CD4-positive, alpha-beta memory T cell (primary cell): ENCODE measurements at regions not wholly inside any gene's neighbourhood (a gene's known extent, or its start where the extent isn't known, plus 50 kb on each side); places are given as distances from the start of the nearest gene placed in this dataset.

Source experiments
- CTCF ChIA-PET: fragments of 350-600 bp; sonication (Branson Sonifier 250); formaldehyde crosslinking; loops from one replicate; lab custom pipeline; 2021; ENCODE audit warnings: inconsistent platforms; ENCODE audit not compliant: partially characterized antibody; lab: Charles Lee
- POLR2A ChIA-PET: fragments of 350-600 bp; sonication (Branson Sonifier 250); formaldehyde crosslinking; loops from one replicate; lab custom pipeline; 2021; ENCODE audit not compliant: partially characterized antibody; lab: Charles Lee
- DNase-seq, 5 donors: peaks; one replicate each; pipeline versions ENCODE4 v3.0.0 to v3.0.0-alpha.2; 2020 to 2022; ENCODE audit warnings: mixed read lengths in 1 of 5
- H3K27ac ChIP-seq: one replicate; pipeline ENCODE4 v1.7.0; 2013; ENCODE audit warnings: low read depth, low read length
- H3K27me3 ChIP-seq: 2 replicates; pipeline ENCODE4 v1.7.0; 2013; ENCODE audit warnings: mild to moderate bottlenecking, low read length, moderate library complexity; ENCODE audit not compliant: insufficient read depth
- H3K36me3 ChIP-seq: 2 replicates; pipeline ENCODE4 v1.7.0; 2013; ENCODE audit warnings: mild to moderate bottlenecking, low read length, moderate library complexity; ENCODE audit not compliant: insufficient read depth
- H3K4me1 ChIP-seq: 2 replicates; pipeline ENCODE4 v1.7.0; 2013; ENCODE audit warnings: mild to moderate bottlenecking, low read length, moderate library complexity; ENCODE audit not compliant: insufficient read depth
- H3K4me3 ChIP-seq, 2 donors: one replicate each; pipeline ENCODE4 v1.7.0; 2013; ENCODE audit warnings: low read length in 2 of 2, mild to moderate bottlenecking in 1 of 2
- H3K9me3 ChIP-seq, 2 donors: one replicate each; pipeline ENCODE4 v1.7.0; 2013; ENCODE audit warnings: low read length in 2 of 2, control low read depth in 1 of 2; ENCODE audit not compliant: control insufficient read depth in 1 of 2
- H3K27ac Mint-ChIP-seq, 7 donors: one replicate each; pipeline ENCODE4 v1.8.0; 2020 to 2021; ENCODE audit warnings: mixed read lengths in 7 of 7, mild to moderate bottlenecking in 6 of 7, inconsistent platforms in 3 of 7, moderate library complexity in 3 of 7
- H3K27me3 Mint-ChIP-seq, 2 donors: one replicate each; pipeline ENCODE4 v1.8.0; 2020 to 2021; ENCODE audit warnings: mixed read lengths in 2 of 2
- H3K36me3 Mint-ChIP-seq, 2 donors: one replicate each; pipeline ENCODE4 v1.8.0; 2020 to 2021; ENCODE audit warnings: mixed read lengths in 2 of 2, inconsistent platforms in 1 of 2, mild to moderate bottlenecking in 1 of 2
- H3K4me1 Mint-ChIP-seq, 4 donors: one replicate each; pipeline ENCODE4 v1.8.0; 2020 to 2021; ENCODE audit warnings: mixed read lengths in 4 of 4, mild to moderate bottlenecking in 1 of 4
- H3K4me3 Mint-ChIP-seq, 8 donors: one replicate each; pipeline ENCODE4 v1.8.0; 2020 to 2021; ENCODE audit warnings: mixed read lengths in 8 of 8, mild to moderate bottlenecking in 7 of 8, moderate library complexity in 6 of 8, inconsistent platforms in 3 of 8
- H3K9me3 Mint-ChIP-seq, 8 donors: one replicate each; pipeline ENCODE4 v1.8.0; 2020 to 2021; ENCODE audit warnings: mixed read lengths in 8 of 8, mild to moderate bottlenecking in 5 of 8, inconsistent platforms in 3 of 8, moderate library complexity in 1 of 8
- intact Hi-C: fragments of 100-400 bp; cut with micrococcal nuclease; formaldehyde crosslinking; loops from one replicate; pipeline ENCODE4 v1.15.1; 2023

DNA sequence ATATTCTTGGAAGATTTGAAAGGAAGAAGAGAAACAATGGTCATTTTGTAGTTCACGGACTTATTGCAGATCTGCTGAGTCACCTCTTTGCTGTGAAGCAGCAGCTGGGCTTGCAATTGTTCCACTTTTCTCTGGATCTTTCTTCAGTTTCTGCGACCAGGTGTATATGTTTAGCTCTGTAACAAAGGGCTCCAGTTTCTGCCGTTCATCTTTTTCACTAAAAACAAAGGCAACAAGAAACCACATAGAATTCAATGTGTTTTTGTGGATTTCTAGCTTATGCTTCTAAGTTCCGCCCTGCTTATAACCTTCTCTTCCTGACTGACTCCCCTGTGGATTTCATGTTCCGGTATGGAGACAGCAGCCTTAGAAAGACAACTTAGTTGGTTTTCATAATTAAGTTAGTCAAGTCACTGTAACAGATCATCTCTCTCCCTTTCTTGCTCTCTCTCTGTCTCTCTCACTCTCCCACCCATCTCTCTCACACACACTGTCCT lies 121.6 kb upstream of the EPHA5 start:
- ChIA-PET CTCF (no interaction called here), POLR2A (no interaction called here)
- H3K36me3 Mint-ChIP-seq: no peaks in the 10 kb centered on the region
- no peak overlapping the region for H3K27ac ChIP-seq
- H3K4me1 ChIP-seq: no peaks in the 10 kb centered on the region
- intact Hi-C loops: no loop called here
- H3K4me3 ChIP-seq: no peak overlapping the region
- H3K27ac Mint-ChIP-seq: no peak overlapping the region
- no peaks in the 10 kb centered on the region for H3K4me1 Mint-ChIP-seq
- DNase-seq: no peak
- peaks cover 0 to 16% (median 10%) of the 10 kb centered on the region in 8 donors for H3K9me3 Mint-ChIP-seq
- H3K9me3 ChIP-seq: peaks cover 0 to 4% of the 10 kb centered on the region in 2 donors
- no peaks in the 10 kb centered on the region for H3K27me3 ChIP-seq
- H3K36me3 ChIP-seq: no peaks in the 10 kb centered on the region
- no peaks in the 10 kb centered on the region for H3K27me3 Mint-ChIP-seq
- H3K4me3 Mint-ChIP-seq: no peak overlapping the region

DNA sequence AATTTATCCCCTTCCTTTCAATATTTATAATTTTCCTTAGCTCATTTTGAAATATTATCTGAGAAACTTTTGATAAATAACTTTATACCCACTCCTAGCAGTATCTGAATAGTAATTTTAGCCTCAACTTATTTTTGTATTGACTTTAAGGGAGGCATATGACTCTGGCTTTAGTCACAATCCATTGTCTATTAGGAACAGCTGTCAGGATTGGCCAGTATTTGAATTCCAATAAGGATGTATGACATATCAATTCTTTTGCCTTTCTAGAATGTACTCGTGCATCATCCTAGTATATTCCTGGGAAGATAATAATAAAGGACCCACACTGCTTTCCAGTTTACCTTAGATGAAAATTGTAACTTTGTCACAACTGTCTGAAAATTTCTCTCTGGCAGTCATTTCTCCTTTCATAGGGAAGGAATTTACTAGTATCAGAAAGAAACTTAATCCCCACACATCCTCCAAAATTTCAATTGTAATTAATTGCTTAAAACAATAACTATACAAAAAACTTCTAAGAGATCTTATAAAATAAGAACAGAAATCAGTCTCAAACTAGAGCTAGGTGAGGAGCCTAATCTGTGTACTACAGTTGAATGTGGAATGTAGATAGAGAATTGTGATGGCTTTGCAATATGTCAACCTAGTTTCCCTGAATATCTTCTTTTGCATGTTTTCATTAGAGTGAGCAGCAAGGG lies 121.0 kb upstream of the EPHA5 start:
- Histone ChIP-seq H3K36me3 (no peaks in the 10 kb centered on the region), H3K27me3 (no peaks in the 10 kb centered on the region), H3K9me3 (peaks cover 0 to 4% of the 10 kb centered on the region in 2 donors), H3K27ac (no peak overlapping the region), H3K4me3 (no peak overlapping the region), H3K4me1 (no peaks in the 10 kb centered on the region)
- POLR2A ChIA-PET: no interaction called here
- Mint-ChIP-seq H3K27ac (no peak overlapping the region), H3K9me3 (peaks cover 0 to 16% (median 10%) of the 10 kb centered on the region in 8 donors), H3K4me3 (no peak overlapping the region), H3K27me3 (no peaks in the 10 kb centered on the region), H3K36me3 (no peaks in the 10 kb centered on the region), H3K4me1 (no peaks in the 10 kb centered on the region)
- DNase-seq: no peak
- CTCF ChIA-PET: no interaction called here
- intact Hi-C loops: no loop called here

DNA sequence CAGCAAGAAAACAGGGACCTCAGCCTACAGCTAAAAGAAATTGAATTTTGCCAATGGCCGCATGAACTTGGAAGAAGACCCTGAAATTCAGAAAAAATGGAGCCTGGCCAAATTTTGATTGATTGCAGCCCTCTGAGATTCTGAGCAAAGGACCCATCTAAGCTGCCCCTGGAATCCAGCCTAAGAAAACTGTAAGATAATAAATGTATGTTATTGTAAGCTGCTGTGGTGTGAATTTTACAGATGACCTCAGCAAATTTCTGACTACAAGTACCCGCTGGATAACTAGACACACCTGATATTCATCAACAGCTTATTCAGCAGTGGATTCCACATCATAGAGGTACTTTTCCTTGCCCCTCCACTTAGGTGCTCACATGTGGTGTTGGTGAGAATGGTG lies 119.5 kb upstream of the EPHA5 start:
- no peaks in the 10 kb centered on the region for H3K27me3 Mint-ChIP-seq
- CTCF ChIA-PET: no interaction called here
- no peak overlapping the region for H3K27ac ChIP-seq
- POLR2A ChIA-PET: no interaction called here
- no peaks in the 10 kb centered on the region for H3K4me1 ChIP-seq
- peaks cover 0 to 10% (median 6%) of the 10 kb centered on the region in 8 donors for H3K9me3 Mint-ChIP-seq
- H3K4me1 Mint-ChIP-seq: no peaks in the 10 kb centered on the region
- no peaks in the 10 kb centered on the region for H3K36me3 Mint-ChIP-seq
- no peak overlapping the region for H3K4me3 ChIP-seq
- H3K27me3 ChIP-seq: no peaks in the 10 kb centered on the region
- H3K9me3 ChIP-seq: peaks cover 0 to 4% of the 10 kb centered on the region in 2 donors
- H3K36me3 ChIP-seq: no peaks in the 10 kb centered on the region
- H3K27ac Mint-ChIP-seq: no peak overlapping the region
- H3K4me3 Mint-ChIP-seq: no peak overlapping the region
- DNase-seq: no peak
- intact Hi-C loops: no loop called here

DNA sequence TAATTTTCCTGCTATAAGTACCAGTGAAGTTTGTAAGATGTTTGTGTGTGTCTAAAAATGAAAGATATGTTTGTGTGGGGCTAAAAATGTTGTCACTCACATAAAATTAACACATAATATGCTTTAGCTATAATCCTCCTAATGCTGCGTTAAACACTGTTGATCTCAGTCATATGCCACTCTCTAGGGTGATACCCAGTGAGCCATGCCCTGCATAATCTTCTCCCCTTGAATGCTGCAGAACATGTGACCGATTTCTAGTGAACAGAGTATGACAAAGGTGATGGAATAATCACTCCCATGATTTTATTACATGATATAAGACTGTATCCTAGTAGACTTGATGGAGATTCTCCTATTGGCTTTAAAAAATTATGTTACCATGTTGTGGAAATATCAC lies 119.1 kb upstream of the EPHA5 start:
- no peaks in the 10 kb centered on the region for H3K4me1 ChIP-seq
- no peaks in the 10 kb centered on the region for H3K36me3 Mint-ChIP-seq
- H3K27me3 Mint-ChIP-seq: no peaks in the 10 kb centered on the region
- no peak overlapping the region for H3K27ac Mint-ChIP-seq
- no peaks in the 10 kb centered on the region for H3K36me3 ChIP-seq
- no peak overlapping the region for H3K4me3 ChIP-seq
- no peak overlapping the region for H3K4me3 Mint-ChIP-seq
- H3K4me1 Mint-ChIP-seq: no peaks in the 10 kb centered on the region
- H3K9me3 ChIP-seq: peaks cover 0 to 4% of the 10 kb centered on the region in 2 donors
- CTCF ChIA-PET: no interaction called here
- no peak for DNase-seq
- POLR2A ChIA-PET: no interaction called here
- H3K27me3 ChIP-seq: no peaks in the 10 kb centered on the region
- intact Hi-C loops: no loop called here
- peaks cover 0 to 10% (median 6%) of the 10 kb centered on the region in 8 donors for H3K9me3 Mint-ChIP-seq
- no peak overlapping the region for H3K27ac ChIP-seq

DNA sequence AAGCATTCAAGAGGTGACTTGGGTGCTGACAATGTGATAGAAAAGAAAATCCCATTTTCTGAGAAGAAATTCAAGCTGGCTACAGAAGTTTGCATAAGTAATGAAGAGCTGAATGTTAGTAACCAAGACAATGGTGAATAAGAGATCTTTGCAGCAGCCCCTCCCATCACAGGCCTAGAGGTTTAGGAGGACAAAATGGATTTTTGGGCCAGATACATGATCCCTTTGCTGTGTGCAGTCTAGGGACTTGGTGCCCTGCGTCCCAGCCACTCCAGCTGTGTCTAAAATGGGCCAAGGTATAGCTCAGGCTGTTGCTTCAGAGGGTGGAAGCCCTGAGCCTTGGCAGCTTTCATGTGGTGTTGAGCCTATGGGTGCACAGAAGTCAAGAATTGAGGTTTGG lies 107.0 kb upstream of the EPHA5 start:
- Histone ChIP-seq H3K9me3 (no peaks in the 10 kb centered on the region), H3K36me3 (no peaks in the 10 kb centered on the region), H3K4me3 (no peak overlapping the region), H3K27ac (no peak overlapping the region), H3K27me3 (no peaks in the 10 kb centered on the region), H3K4me1 (no peaks in the 10 kb centered on the region)
- H3K4me1 Mint-ChIP-seq: no peaks in the 10 kb centered on the region
- peaks cover 0 to 24% (median 16%) of the 10 kb centered on the region in 8 donors for H3K9me3 Mint-ChIP-seq
- no peak overlapping the region for H3K4me3 Mint-ChIP-seq
- no peak overlapping the region for H3K27ac Mint-ChIP-seq
- POLR2A ChIA-PET: no interaction called here
- DNase-seq: no peak
- H3K27me3 Mint-ChIP-seq: no peaks in the 10 kb centered on the region
- CTCF ChIA-PET: no interaction called here
- H3K36me3 Mint-ChIP-seq: no peaks in the 10 kb centered on the region
- intact Hi-C loops: no loop called here

DNA sequence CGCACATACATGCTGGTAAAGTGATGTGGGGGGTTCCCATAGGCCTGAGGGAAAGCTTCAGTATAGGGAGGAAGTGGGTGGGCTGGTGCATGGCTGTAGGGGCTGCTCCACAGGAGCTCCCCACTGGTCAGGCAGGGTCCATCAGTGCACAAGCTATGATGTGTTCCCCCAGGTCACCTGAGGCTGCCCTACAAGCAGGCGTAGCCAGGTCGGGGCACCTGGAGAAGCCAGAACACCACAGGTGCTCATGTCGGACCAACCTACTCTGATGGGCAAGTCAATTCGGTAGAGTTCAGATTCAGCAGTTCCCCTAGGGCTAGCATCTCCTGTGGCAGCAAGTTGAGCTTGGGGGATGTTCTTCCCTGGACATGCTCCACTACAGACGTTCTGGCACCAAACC lies 103.3 kb upstream of the EPHA5 start:
- ChIA-PET CTCF (no interaction called here), POLR2A (no interaction called here)
- Mint-ChIP-seq H3K36me3 (no peaks in the 10 kb centered on the region), H3K9me3 (peaks cover 0 to 33% (median 19%) of the 10 kb centered on the region in 8 donors), H3K4me3 (no peak overlapping the region), H3K27ac (no peak overlapping the region), H3K27me3 (no peaks in the 10 kb centered on the region), H3K4me1 (no peaks in the 10 kb centered on the region)
- H3K27me3 ChIP-seq: no peaks in the 10 kb centered on the region
- no peaks in the 10 kb centered on the region for H3K9me3 ChIP-seq
- intact Hi-C loops: no loop called here
- H3K36me3 ChIP-seq: no peaks in the 10 kb centered on the region
- H3K4me3 ChIP-seq: no peak overlapping the region
- no peak for DNase-seq
- no peaks in the 10 kb centered on the region for H3K4me1 ChIP-seq
- no peak overlapping the region for H3K27ac ChIP-seq

DNA sequence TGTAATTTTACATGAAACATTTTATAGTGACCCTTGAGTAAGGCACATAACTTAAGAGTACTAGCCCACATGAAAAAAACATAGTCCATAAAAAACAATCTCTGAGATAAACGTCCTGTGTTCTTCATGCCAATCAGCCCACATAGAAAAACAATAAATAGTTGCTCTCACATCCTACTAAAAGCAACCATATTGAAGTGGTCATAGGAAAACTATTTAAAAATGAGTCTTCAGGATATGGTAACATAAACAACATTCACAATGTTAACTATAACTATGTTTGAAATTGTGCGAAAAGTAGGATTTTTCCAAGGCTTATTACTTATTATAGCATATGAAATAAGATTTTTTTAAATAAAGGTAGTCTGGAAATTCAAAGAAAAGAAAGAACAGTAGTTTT lies 77.1 kb upstream of the EPHA5 start:
- H3K4me1 Mint-ChIP-seq: no peaks in the 10 kb centered on the region
- POLR2A ChIA-PET: no interaction called here

More for the DNA sequence above, 77.1 kb upstream of the EPHA5 start:
- no peaks in the 10 kb centered on the region for H3K9me3 ChIP-seq
- Mint-ChIP-seq H3K4me3 (no peak overlapping the region), H3K27ac (no peak overlapping the region), H3K9me3 (peaks cover 0 to 5% (median 0%) of the 10 kb centered on the region in 8 donors), H3K36me3 (no peaks in the 10 kb centered on the region), H3K27me3 (no peaks in the 10 kb centered on the region)
- no peak overlapping the region for H3K4me3 ChIP-seq
- intact Hi-C loops: no loop called here
- H3K36me3 ChIP-seq: no peaks in the 10 kb centered on the region
- no peak overlapping the region for H3K27ac ChIP-seq
- no peak for DNase-seq
- H3K27me3 ChIP-seq: no peaks in the 10 kb centered on the region
- H3K4me1 ChIP-seq: no peaks in the 10 kb centered on the region
- CTCF ChIA-PET: no interaction called here
